Prostate gland (tissue), 2 donors: ENCODE measurements at regions not wholly inside any gene's neighbourhood (a gene's known extent, or its start where the extent isn't known, plus 50 kb on each side); places are given as distances from the start of the nearest gene placed in this dataset.

Experiments used
- DNase-seq: peaks from one replicate; pipeline ENCODE4 v3.0.0-alpha.2; 2019; ENCODE audit warnings: low spot score
- H3K27ac ChIP-seq, 2 donors: fragments of 200-600 bp; sonication (generic); 2 replicates each; pipeline ENCODE4 v1.5.1; 2017 to 2019
- H3K27me3 ChIP-seq: fragments of 200-600 bp; sonication (generic); replicated peaks from 2 replicates; pipeline ENCODE4 v1.5.1; 2019; ENCODE audit not compliant: insufficient read depth
- H3K36me3 ChIP-seq, 2 donors: fragments of 200-600 bp; sonication (generic); 1 replicate in 1 of 2; 2 replicates in 1 of 2; pipeline versions ENCODE4 v1.5.1 to v1.8.1; 2017 to 2019
- H3K4me1 ChIP-seq: fragments of 200-600 bp; sonication (generic); replicated peaks from 2 replicates; pipeline ENCODE4 v1.5.1; 2019
- H3K4me3 ChIP-seq, 2 donors: fragments of 200-600 bp; sonication (generic); 2 replicates each; pipeline ENCODE4 v1.5.1; 2017 to 2019
- H3K9me3 ChIP-seq: fragments of 200-600 bp; sonication (generic); 2 replicates; pipeline ENCODE4 v1.5.1; 2017
- CTCF ChIP-seq, 4 experiments: fragments of 200-600 bp in 2 of 4; fragments of 450-650 bp in 2 of 4; sonication (generic) in 2 of 4; IDR thresholded peaks; 1 replicate in 3 of 4; 2 replicates in 1 of 4; pipeline ENCODE4 v1.5.1; 2016 to 2019; ENCODE audit warnings: antibody characterized with exemption in 4 of 4, mild to moderate bottlenecking in 2 of 4, moderate library complexity in 2 of 4
- POLR2A ChIP-seq: fragments of 450-650 bp; IDR thresholded peaks from one replicate; pipeline ENCODE4 v1.6.1; 2016; ENCODE audit warnings: antibody characterized with exemption, mild to moderate bottlenecking
- POLR2AphosphoS5 ChIP-seq: sonication (generic); formaldehyde crosslinking; IDR thresholded peaks from one replicate; pipeline ENCODE4 v1.6.1; 2017; ENCODE audit warnings: antibody characterized with exemption
- WGBS: methylation state at CpG from one replicate; pipeline ENCODE4 v1.1.5; 2018; 5-methylcytosine and 5-hydroxymethylcytosine counted together
- intact Hi-C: fragments of 100-400 bp; cut with DNase I; formaldehyde crosslinking; loops from one replicate; pipeline ENCODE4 v1.14.2; 2022

DNA sequence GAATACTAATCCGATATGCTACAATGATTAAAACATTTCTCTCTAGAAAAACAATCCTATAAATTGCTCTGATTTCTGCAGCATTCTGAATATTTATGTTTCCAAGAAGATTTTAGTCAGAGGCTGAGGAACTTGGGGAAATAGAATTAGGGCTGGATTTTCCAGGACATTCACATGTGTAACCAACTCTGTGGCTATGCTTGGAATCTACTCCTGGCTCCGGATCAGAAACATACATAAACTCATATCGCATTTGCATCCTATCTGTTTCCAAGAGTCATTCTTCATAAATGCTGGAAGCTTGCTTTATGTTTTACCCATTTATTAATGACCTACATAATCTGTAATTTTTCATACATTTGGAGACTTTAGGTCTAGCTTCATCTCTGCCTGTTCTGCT, 459.9 kb upstream of the MARCKS start:
- H3K36me3 ChIP-seq, result no peaks in the 10 kb centered on the region
- no peaks in the 10 kb centered on the region for H3K9me3 ChIP-seq
- 81% methylated on average over 3 of the region's 3 CpGs for WGBS
- TF ChIP-seq POLR2A (no peak), POLR2AphosphoS5 (no peak), CTCF (IDR thresholded peaks at IDR 0.05) (no peak)
- no peak overlapping the region for H3K27ac ChIP-seq
- no peak overlapping the region for H3K4me3 ChIP-seq
- no peaks in the 10 kb centered on the region for H3K27me3 ChIP-seq
- no peak for DNase-seq
- intact Hi-C loops, result no loop called here
- no peaks in the 10 kb centered on the region for H3K4me1 ChIP-seq

DNA sequence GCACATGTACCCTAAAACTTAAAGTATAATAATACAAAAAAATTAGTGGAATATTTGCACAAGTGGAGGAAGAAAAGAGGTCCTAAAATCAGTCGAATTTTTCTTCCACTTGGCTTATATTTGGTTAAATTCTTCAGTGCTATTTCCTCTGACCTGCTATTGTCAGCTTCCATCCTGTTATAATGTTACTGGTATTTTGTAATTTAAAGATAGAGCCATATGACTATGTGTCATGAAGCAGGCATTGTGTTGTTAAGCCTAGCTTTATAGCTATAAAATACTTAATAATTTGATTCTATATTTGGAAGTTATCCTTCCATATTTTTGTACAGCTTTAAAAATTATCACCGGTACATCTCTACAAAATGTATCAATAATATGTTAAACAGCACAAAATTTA, 455.9 kb upstream of the MARCKS start:
- no peaks in the 10 kb centered on the region for H3K27me3 ChIP-seq
- no peak overlapping the region for H3K4me3 ChIP-seq
- TF ChIP-seq POLR2A (no peak), POLR2AphosphoS5 (no peak), CTCF (IDR thresholded peaks at IDR 0.05) (no peak)
- 87% methylated on average over 2 of the region's 2 CpGs for WGBS
- DNase-seq, result no peak
- no peaks in the 10 kb centered on the region for H3K9me3 ChIP-seq
- intact Hi-C loops, result no loop called here
- H3K4me1 ChIP-seq, result no peaks in the 10 kb centered on the region
- no peaks in the 10 kb centered on the region for H3K36me3 ChIP-seq
- H3K27ac ChIP-seq, result no peak overlapping the region

- no peak overlapping the region for H3K27ac ChIP-seq
- no peaks in the 10 kb centered on the region for H3K27me3 ChIP-seq
- 56% methylated on average over 1 of the region's 1 CpG for WGBS
- peak; percentile 6 for DNase-seq
- TF ChIP-seq POLR2A, result no peak
- no peak for TF ChIP-seq CTCF (IDR thresholded peaks at IDR 0.05)
- no peak overlapping the region for H3K4me3 ChIP-seq
- H3K9me3 ChIP-seq, result no peaks in the 10 kb centered on the region
- intact Hi-C loops, result no loop called here
- no peaks in the 10 kb centered on the region for H3K4me1 ChIP-seq
- no peaks in the 10 kb centered on the region for H3K36me3 ChIP-seq
These were observed 454.6 kb upstream of the MARCKS start for GRCh38 chr6:113402544-113402943.

- no peaks in the 10 kb centered on the region for H3K9me3 ChIP-seq
- no peak for TF ChIP-seq POLR2A
- TF ChIP-seq POLR2AphosphoS5, result no peak
- TF ChIP-seq CTCF (IDR thresholded peaks at IDR 0.05), result no peak
- no peak overlapping the region for H3K4me3 ChIP-seq
- intact Hi-C loops, result no loop called here
- no peaks in the 10 kb centered on the region for H3K36me3 ChIP-seq
- 72% methylated on average over 6 of the region's 6 CpGs for WGBS
- H3K27me3 ChIP-seq, result no peaks in the 10 kb centered on the region
- H3K27ac ChIP-seq, result no peak overlapping the region
- no peaks in the 10 kb centered on the region for H3K4me1 ChIP-seq
- no peak for DNase-seq
These were observed 453.1 kb upstream of the MARCKS start for GRCh38 chr6:113403966-113404595.

DNA sequence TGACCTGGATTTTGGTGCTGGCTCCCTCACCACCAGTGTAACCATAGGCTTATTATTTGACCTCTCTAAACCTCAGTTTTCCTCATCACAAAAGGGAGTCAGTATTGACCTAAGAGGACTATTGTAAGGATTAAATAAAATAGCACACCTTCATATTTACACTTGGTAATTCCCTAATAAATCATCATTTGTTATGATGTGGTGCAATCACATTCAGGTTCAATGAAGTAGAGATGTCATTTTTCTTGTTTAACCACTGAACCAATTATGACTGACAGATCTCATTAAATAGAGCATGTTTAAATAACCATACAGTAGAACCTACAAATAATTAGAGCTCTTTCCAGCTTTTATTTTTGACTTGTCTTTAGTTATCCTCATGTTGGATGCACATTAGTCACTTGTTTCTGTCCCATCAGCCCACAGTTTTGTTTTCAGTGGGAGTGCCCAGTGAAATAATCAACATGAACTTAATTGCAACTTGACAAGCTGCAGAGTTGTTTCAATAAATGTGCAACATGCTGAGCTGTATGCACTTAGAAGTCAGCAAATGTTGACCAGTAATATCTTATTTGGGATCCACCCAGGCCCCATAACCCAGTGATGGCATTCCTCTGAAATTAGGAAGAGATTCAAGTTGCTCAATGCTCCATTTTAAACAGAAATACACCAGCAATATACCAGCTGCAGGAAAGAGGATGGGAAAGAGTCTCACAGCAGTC, 451.7 kb upstream of the MARCKS start:
- H3K4me1 ChIP-seq, result no peaks in the 10 kb centered on the region
- no peaks in the 10 kb centered on the region for H3K27me3 ChIP-seq
- no peaks in the 10 kb centered on the region for H3K36me3 ChIP-seq
- no peak overlapping the region for H3K4me3 ChIP-seq
- intact Hi-C loops, result no loop called here
- DNase-seq, result no peak
- no peaks in the 10 kb centered on the region for H3K9me3 ChIP-seq
- no peak overlapping the region for H3K27ac ChIP-seq
- TF ChIP-seq POLR2A, result no peak
- TF ChIP-seq POLR2AphosphoS5, result no peak
- no peak for TF ChIP-seq CTCF (IDR thresholded peaks at IDR 0.05)
